ENCODE measurements at regions not wholly inside any gene's neighbourhood (a gene's known extent, or its start where the extent isn't known, plus 50 kb on each side); places are given as distances from the start of the nearest gene placed in this dataset.

DNA sequence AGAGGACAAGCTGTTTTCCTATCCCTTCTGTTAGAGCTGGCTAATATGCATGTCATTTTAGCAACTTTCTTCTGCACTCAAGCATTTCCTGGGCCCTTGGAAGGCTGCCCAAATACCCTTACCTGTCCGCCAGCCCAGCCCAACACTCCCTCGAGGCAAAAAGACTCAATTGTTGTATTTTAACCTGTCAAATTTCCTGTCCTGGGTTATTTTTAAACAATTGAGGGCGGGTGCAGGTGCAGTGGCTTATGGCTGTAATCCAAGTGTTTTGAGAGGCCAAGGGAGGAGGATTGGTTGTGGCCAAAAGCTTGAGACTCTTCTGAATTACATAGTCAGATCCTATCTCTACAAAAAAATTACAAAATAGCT, 125.0 kb upstream of the ARHGAP28 start:
- no peak for DNase-seq (ENCODE audit: low read depth)
- TF ChIP-seq, protein P1, sequence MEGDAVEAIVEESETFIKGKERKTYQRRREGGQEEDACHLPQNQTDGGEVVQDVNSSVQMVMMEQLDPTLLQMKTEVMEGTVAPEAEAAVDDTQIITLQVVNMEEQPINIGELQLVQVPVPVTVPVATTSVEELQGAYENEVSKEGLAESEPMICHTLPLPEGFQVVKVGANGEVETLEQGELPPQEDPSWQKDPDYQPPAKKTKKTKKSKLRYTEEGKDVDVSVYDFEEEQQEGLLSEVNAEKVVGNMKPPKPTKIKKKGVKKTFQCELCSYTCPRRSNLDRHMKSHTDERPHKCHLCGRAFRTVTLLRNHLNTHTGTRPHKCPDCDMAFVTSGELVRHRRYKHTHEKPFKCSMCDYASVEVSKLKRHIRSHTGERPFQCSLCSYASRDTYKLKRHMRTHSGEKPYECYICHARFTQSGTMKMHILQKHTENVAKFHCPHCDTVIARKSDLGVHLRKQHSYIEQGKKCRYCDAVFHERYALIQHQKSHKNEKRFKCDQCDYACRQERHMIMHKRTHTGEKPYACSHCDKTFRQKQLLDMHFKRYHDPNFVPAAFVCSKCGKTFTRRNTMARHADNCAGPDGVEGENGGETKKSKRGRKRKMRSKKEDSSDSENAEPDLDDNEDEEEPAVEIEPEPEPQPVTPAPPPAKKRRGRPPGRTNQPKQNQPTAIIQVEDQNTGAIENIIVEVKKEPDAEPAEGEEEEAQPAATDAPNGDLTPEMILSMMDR (IDR thresholded peaks at IDR 0.05; ENCODE audit: control insufficient read depth, extremely low read depth, insufficient read depth) = no peak
- no peak overlapping the region for H3K4me3 ChIP-seq (ENCODE audit: low read depth, low read length)

GRCh38 chr18:6605115-6605869, 124.2 kb upstream of the ARHGAP28 start:
- TF ChIP-seq, protein P1 (IDR thresholded peaks at IDR 0.05; ENCODE audit: control insufficient read depth, extremely low read depth, insufficient read depth) = no peak
- H3K4me3 ChIP-seq (ENCODE audit: low read depth, low read length) = no peak overlapping the region
- no peak for DNase-seq (ENCODE audit: low read depth)

DNA sequence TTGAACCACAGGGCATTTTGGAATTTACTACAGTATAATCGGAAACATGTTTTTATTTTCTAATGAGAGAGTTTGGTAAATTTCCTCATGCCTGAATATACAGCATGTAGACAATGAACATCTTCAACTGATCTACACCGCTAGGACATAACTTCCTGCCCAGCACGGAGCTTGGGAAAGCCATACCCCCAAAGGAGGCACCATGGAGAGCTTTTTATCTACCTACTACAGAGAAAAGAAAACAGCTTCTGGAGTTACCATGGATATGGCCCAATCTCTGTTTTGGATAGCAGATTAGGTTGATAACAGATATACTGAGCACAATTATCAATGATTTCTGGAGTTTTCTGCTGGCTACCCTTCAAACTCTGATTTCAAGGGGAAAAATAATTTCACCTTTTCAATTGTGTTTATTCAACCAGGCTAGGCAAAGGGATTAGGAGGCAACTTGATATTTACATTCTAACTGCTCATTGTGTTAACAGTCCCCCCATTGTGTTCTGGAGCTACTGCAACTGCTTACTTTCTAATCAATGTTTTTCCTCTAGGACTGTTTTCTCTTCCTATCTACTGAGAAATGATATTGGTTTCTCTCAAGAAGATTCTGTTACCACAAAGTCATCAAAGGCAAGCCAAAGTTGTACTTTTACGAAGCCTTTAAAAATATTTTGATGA, 123.0 kb upstream of the ARHGAP28 start:
- no peak overlapping the region for H3K4me3 ChIP-seq (ENCODE audit: low read depth, low read length)
- no peak for DNase-seq (ENCODE audit: low read depth)
- TF ChIP-seq, protein P1 (IDR thresholded peaks at IDR 0.05; ENCODE audit: control insufficient read depth, extremely low read depth, insufficient read depth) = no peak

DNA sequence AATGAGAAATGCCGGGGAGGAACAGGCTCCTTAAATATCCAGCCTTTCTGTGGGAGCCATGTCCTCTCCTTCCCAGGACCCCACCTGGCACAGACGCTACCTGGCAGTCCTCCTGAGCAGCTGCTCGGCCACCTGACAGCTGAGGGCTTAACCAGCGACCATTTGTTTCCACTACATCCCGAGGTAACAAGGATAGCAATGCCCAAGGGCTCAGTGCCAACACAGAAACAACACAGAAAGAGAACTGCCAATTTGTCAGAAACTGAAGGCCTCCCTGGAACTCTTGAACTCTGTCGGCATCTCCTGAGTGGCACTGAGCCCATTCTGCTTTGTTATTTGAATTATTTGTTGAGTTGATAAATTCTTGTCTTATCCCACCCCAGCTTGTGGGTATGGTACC, 122.2 kb upstream of the ARHGAP28 start:
- no peak overlapping the region for H3K4me3 ChIP-seq (ENCODE audit: low read depth, low read length)
- DNase-seq (ENCODE audit: low read depth) = no peak
- TF ChIP-seq, protein P1 (IDR thresholded peaks at IDR 0.05; ENCODE audit: control insufficient read depth, extremely low read depth, insufficient read depth) = no peak

DNA sequence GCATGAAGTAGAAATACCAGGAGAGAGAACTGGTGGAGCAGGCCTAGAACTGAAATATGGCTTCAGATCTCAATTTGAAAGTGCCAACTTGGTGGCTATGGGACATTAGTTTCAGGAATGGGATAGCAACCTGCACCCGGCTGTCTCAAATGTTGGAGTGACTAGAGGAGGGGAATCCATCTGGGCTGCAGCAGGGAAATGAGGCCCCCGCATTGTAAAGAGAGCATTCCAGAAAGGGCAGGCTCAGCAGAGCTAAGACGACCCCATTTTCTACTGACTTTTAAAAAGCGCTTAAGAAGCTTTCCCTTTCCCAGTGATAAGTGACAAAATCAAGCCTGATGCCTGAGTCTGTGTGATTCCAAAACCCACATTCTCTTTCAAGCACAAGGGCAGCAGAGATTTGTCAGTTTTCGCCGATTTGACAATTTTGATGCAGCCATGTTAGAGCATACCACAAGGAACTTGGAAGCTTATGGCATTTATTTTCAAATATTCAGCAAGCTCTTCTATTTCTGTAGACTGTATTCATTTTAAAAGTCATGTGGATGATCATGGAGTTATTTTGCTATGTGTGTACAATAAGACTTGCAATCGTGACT, 119.8 kb upstream of the ARHGAP28 start:
- no peak for DNase-seq (ENCODE audit: low read depth)
- H3K4me3 ChIP-seq (ENCODE audit: low read depth, low read length) = no peak overlapping the region
- TF ChIP-seq, protein P1 (IDR thresholded peaks at IDR 0.05; ENCODE audit: control insufficient read depth, extremely low read depth, insufficient read depth) = no peak

GRCh38 chr18:6610466-6610865, 119.0 kb upstream of the ARHGAP28 start:
- H3K4me3 ChIP-seq (ENCODE audit: low read depth, low read length) = no peak overlapping the region
- TF ChIP-seq, protein P1 (IDR thresholded peaks at IDR 0.05; ENCODE audit: control insufficient read depth, extremely low read depth, insufficient read depth) = no peak
- peak; percentile 61 for DNase-seq (ENCODE audit: low read depth)
